ENCODE measurements at regions not wholly inside any gene's neighbourhood (a gene's known extent, or its start where the extent isn't known, plus 50 kb on each side); places are given as distances from the start of the nearest gene placed in this dataset.

- no peak for TF ChIP-seq CTCF (IDR thresholded peaks at IDR 0.05; ENCODE audit: insufficient read depth, low read depth, low read length)
- TF ChIP-seq EZH2 (IDR thresholded peaks at IDR 0.05; ENCODE audit: insufficient read depth, low read length): no peak
These were observed 331.9 kb upstream of the TSHZ3 start for GRCh38 chr19:31681121-31681520.

All from astrocyte (in vitro differentiated cells and primary cell).